G401 (cell line): ENCODE measurements at regions not wholly inside any gene's neighbourhood (a gene's known extent, or its start where the extent isn't known, plus 50 kb on each side); places are given as distances from the start of the nearest gene placed in this dataset.

Experiments
- DNase-seq: peaks from one replicate; pipeline ENCODE4 v3.0.0-alpha.2; 2015; ENCODE audit warnings: low spot score
- in situ Hi-C: cut with HindIII; loops from 2 replicates; pipeline ENCODE4 v1.10.0; 2016; ENCODE audit warnings: low sequenced_read_pairs, mixed read lengths

- in situ Hi-C loops, result no loop called here
- DNase-seq, result no peak
Measured at GRCh38 chr3:139870000-139870675, 64.8 kb upstream of the CLSTN2 start.

- DNase-seq, result no peak
- in situ Hi-C loops, result no loop called here
Measured at GRCh38 chr3:139868773-139869172, 66.2 kb upstream of the CLSTN2 start.

GRCh38 chr3:139848660-139849059 is 86.3 kb upstream of the CLSTN2 start:
- in situ Hi-C loops, result no loop called here
- no peak for DNase-seq

GRCh38 chr3:139846729-139847128 is 88.3 kb upstream of the CLSTN2 start:
- in situ Hi-C loops, result no loop called here
- DNase-seq, result no peak

GRCh38 chr3:139839659-139840058 is 95.3 kb upstream of the CLSTN2 start:
- DNase-seq, result no peak
- in situ Hi-C loops, result no loop called here

GRCh38 chr3:139839014-139839413 is 96.0 kb upstream of the CLSTN2 start:
- DNase-seq, result no peak
- in situ Hi-C loops, result no loop called here

GRCh38 chr3:139838269-139838957 is 96.6 kb upstream of the CLSTN2 start:
- in situ Hi-C loops, result no loop called here
- DNase-seq, result no peak

- DNase-seq, result no peak
- in situ Hi-C loops, result no loop called here
Measured at GRCh38 chr3:139836698-139837464, 98.1 kb upstream of the CLSTN2 start.

- no peak for DNase-seq
- in situ Hi-C loops, result no loop called here
Measured at GRCh38 chr3:139835830-139836683, 98.9 kb upstream of the CLSTN2 start.

- in situ Hi-C loops, result no loop called here
- no peak for DNase-seq
Measured at GRCh38 chr3:139832998-139833397, 102.0 kb upstream of the CLSTN2 start.

GRCh38 chr3:139830817-139831216 is 104.2 kb upstream of the CLSTN2 start:
- in situ Hi-C loops, result no loop called here
- peak; percentile 36 for DNase-seq

GRCh38 chr3:139827833-139828232 is 107.2 kb upstream of the CLSTN2 start:
- in situ Hi-C loops, result no loop called here
- DNase-seq, result no peak

- in situ Hi-C loops, result no loop called here
- DNase-seq, result no peak
Measured at GRCh38 chr3:139824864-139825263, 110.1 kb upstream of the CLSTN2 start.

GRCh38 chr3:139814646-139815045 is 120.3 kb upstream of the CLSTN2 start:
- in situ Hi-C loops, result no loop called here
- DNase-seq, result no peak

GRCh38 chr3:139811331-139811730 is 123.7 kb upstream of the CLSTN2 start:
- DNase-seq, result no peak
- in situ Hi-C loops, result no loop called here

- in situ Hi-C loops, result no loop called here
- DNase-seq, result no peak
Measured at GRCh38 chr3:139808201-139808600, 126.8 kb upstream of the CLSTN2 start.

- DNase-seq, result no peak
- in situ Hi-C loops, result no loop called here
Measured at GRCh38 chr3:139803294-139803693, 125.5 kb upstream of the NMNAT3 start.

- no peak for DNase-seq
- in situ Hi-C loops, result no loop called here
Measured at GRCh38 chr3:139797724-139798343, 120.1 kb upstream of the NMNAT3 start.
